ENCODE measurements at regions not wholly inside any gene's neighbourhood (a gene's known extent, or its start where the extent isn't known, plus 50 kb on each side); places are given as distances from the start of the nearest gene placed in this dataset.

DNA sequence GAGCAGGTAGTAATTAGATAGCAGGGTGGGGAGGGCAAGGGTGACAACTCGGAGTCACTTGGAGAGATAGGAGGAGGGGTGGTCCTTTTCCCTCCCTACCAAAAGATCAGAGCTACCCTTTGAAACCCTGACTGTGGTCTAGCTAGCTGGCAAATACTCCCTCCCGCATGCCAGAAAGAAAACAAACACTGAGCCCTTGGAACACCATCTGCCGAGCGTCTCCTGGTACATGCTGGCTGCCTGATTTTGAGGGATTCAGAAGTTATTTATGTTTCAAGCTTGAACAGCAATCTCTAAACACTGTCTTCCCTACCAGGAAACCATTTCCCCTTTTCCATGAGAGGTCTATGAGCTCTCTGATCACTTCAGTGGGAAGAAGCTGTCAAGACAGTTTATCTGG lies 291.6 kb upstream of the CFAP20DC start:
- DNase-seq (ENCODE audit: low spot score) = no peak

DNA sequence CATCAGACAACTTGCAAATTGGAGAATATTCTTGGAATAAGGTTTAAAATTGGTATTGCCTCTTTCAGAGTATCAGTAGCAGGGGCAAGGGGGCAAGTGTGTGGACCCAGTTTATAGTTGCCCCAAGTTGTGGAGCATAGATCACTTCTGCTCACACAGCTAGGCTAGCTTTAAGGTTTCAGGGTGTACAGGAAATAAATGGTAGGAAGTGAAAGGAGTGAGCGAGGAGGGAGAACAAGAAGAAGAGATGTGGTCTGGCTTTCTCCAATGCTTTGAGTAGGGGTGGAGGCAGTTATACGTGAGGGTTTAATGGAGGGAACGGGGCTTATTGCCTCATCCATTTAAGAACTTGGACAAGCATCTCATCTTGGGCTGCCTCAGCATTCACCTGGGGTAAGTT lies 290.0 kb upstream of the CFAP20DC start:
- no peak for DNase-seq (ENCODE audit: low spot score)

GRCh38 chr3:59338934-59339333 lies 289.1 kb upstream of the CFAP20DC start:
- no peak for DNase-seq (ENCODE audit: low spot score)

- no peak for DNase-seq (ENCODE audit: low spot score)
Observed at GRCh38 chr3:59335338-59335737, 285.5 kb upstream of the CFAP20DC start.

- DNase-seq (ENCODE audit: low spot score) = no peak
Observed at GRCh38 chr3:59334585-59334984, 284.8 kb upstream of the CFAP20DC start.

GRCh38 chr3:59327376-59327808 lies 277.6 kb upstream of the CFAP20DC start:
- DNase-seq (ENCODE audit: low spot score) = peak; percentile 33

DNA sequence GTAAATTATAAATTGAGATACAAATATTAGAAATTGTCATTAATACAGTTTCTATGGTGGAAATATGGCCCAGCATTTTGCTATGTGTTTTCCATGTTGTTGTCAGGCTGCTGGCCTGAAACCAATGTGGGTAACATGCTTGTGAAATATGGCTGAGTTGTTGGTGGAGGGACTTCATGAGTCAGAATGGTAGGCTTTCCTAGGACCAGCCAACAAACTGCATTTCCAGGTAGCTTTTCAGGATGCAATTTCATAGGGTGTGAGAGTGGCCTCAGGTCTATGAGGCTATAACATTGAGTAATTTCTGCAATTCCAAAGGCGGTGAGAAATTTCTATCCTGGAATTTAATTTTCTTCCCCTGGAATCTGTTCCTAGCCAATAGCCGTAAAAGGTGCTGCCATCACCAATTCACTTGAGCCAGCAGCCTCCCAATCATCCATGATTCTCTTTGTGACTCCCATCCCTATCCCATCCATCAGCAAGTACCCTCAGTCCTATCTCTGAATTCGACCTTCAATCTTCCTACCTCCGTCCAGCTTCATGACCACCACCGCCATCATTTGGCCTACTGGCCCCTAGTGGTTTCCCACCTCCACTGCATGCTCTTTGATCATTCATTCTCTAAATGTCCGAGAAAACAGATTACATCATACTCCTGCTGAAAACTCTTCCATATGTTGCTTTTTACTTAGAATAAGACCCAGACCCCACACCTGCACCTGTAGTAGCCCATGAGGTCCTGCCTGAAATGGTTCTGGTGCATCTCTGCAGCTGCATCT lies 276.6 kb upstream of the CFAP20DC start:
- no peak for DNase-seq (ENCODE audit: low spot score)

DNA sequence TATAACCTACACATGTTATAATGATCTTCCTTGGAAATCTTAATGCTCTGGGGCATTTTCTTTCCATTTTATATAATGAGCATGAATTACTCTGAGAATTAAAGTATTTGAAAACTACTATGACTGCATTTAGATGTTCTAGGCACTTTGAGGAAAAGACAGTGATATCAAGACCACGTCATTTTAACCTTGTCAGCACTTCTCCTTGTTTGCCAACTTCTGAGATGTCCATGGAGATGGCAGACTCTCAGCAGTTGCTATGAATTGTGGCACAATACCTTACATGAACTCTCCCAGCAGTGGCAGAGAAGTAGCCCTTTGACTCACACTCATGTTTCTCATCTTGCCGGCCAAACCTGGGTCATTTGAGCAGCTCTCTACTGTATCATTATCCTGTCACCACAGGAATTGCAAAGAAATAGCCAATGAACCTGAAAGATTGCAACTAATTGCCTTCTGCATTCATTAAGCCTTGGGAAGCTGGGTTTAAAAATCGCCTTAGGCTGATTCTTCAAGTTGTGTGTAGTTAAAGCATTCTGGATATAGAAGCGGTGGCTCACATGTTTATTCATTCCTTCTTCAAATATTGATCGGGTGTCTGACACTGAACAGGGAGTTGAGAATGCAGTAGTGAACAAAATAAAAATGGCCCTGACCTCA lies 272.2 kb upstream of the CFAP20DC start:
- DNase-seq (ENCODE audit: low spot score) = no peak

DNA sequence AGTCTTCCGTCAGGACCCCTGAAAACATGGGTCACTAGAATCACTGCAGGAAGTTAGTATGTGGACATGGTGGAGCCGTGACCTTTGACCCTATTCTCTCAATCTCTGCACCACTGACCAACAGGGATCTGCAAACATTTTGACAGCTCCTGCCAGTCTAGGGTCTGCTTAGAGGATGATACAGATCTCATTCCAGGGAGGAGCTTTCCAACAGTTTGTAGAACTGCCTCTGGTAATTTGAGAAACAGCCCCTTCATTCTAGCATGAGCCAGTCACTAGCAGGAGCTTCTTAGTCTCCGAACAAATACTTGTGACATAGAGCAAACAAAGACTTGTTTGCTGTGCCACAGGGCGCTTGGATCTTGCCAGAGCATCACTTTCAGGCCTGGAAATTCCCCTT lies 270.3 kb upstream of the CFAP20DC start:
- no peak for DNase-seq (ENCODE audit: low spot score)

DNA sequence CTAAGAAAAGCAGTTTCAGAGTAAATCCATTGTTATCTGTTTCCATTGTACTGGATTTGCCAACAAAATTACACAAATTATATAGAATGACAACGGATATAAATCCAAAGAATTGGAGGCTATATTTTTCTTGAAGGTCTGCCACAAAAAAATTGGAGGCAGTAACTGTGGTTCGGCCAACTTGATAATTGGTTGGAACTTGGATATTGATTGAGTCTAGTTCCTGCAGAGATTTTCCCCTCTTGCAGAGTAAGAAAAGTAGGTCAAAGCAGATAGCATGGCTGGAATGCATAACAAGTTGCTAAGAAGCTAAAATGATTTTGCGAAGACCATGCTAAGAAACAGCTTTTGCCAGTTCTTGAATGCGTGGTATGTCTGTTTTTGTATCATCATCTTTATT lies 269.6 kb upstream of the CFAP20DC start:
- no peak for DNase-seq (ENCODE audit: low spot score)

DNA sequence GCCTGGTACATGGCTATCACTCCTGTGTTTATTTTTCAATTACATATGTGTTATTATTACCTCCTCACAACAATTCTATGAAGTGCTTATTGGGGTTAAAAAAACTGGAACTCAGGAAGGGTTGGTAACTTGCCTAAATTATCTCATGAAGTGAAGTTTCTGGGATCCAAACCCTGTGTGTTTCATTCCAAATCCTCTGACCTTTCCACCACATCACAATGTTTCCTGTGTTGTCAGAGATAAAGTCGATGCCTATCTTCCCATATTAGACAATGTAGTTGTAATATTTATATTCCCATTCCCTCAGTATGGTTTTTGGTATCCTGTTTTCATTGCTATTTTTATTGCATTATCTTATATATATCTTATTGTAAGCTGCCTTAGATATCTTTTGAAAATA lies 269.1 kb upstream of the CFAP20DC start:
- DNase-seq (ENCODE audit: low spot score) = no peak

DNA sequence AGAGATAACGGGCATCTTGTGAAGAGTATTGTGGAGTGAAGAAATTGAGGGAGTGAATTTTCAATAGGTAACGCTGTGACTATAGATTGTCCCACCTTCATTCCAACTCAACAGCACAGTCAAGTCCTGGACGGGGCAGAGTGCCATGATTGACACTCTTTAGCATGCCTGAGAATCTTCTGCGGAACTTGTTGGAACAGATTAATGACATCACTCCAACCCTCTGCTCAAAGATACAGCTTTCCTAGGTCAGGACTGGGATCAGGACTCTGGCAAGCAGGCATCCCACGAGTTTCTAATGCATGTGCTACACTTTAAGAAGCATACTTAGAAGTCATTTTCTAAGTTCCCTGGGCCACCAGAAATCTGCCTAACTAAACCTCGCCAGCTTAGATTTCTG lies 267.6 kb upstream of the CFAP20DC start:
- DNase-seq (ENCODE audit: low spot score) = no peak

DNA sequence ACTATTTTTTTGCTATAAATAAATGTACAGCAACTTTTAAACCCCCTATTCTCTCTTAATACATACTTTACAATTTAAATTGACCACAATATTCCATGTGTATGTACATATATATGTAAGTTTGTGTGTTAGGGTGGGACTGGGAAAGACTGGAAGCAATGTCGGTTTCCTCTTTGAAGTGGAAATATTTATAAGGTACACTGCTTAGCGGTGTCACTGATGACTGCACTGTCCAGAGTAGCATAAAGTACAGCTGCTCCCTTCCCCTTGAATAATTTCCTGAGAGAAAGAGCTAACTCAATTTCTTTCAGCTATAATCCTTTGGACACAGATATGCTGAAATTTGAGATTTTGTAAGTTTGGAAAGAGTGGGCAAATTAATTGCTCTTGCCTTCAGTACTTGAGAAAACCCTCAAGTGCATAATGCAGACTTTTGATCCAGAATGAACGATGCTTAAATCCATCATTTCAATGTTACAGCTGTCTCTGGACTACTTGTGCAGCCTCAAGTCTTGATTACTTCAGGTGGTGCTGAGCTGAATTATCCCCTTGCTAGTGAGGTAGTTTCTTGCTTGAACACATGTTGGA lies 267.0 kb upstream of the CFAP20DC start:
- DNase-seq (ENCODE audit: low spot score) = no peak

DNA sequence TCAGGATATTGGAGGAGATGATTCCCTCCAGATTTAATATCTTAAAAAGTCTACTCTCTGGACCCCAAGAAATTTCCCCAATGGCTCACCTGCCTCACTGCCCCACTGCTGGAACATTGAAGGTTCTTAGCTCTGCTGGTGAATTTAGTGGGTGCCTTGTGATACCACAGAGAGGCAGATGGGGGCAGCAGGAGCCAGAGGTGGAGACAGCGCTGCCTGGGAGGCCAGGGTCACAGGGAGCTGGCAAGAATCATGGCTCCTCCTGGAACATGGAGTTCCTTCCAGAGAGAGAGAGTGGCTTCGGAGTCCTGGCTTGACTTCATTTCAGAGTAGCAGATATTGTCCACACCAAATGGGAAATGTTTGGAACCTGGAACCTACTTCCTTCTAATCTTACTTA lies 263.5 kb upstream of the CFAP20DC start:
- no peak for DNase-seq (ENCODE audit: low spot score)

- DNase-seq (ENCODE audit: low spot score) = no peak
Observed at GRCh38 chr3:59311231-59311630, 261.4 kb upstream of the CFAP20DC start.

DNA sequence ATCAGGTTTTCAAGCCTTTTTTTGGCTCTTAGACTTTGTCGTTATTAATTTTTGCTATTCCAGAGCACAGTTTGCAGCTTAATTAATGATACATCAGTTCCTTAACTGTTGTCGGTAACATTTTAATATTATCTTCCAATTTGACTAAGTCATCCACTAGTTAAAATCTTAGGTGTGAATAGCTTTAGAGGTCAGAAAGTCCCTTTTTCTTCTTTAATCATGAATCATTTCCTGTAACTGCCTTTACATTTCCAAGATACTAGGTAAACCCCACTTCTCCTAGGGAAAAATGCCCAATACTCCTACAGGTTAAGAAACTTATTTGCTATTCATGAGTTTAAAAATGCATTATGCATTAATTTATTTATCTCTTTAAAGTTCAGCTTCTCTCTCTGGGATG lies 260.9 kb upstream of the CFAP20DC start:
- no peak for DNase-seq (ENCODE audit: low spot score)

DNA sequence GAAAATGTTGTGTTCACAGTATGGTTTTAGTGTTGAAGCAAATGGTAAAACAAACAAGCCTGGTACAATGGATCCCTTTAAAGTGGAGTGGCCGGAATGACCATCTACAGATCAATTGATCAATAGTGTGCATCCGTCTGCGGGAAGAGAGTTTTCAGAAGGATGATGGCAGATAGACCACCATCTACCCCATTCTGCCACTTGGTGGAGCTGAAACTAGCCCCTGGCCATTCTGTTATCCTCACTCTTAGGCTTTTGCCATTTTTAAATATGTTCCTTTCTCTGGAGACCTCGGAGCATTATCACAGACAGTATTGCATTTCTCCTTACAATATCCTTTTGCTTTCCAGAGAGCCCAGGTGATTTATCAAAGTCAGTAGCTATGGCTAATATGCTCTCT lies 258.9 kb upstream of the CFAP20DC start:
- no peak for DNase-seq (ENCODE audit: low spot score)

DNA sequence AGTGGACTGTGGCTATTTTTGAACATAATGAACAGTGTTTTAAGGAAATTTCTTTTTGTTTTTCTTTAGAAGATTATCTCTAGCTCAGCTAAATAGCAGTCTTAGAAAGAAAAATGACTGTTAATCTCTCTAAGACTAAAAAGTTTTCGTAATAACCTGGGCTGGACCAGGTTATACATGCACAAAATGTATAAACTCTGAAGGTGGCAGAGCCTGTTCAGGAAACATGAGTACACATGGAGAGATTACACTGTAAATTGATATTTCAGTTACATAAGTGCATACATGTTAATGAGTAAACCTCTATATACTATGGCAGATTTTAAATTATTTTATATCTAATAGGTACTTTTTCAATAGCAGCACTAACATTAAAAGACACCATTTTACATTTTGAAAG lies 258.2 kb upstream of the CFAP20DC start:
- no peak for DNase-seq (ENCODE audit: low spot score)

- DNase-seq (ENCODE audit: low spot score) = no peak
Observed at GRCh38 chr3:59306436-59306835, 256.6 kb upstream of the CFAP20DC start.

DNA sequence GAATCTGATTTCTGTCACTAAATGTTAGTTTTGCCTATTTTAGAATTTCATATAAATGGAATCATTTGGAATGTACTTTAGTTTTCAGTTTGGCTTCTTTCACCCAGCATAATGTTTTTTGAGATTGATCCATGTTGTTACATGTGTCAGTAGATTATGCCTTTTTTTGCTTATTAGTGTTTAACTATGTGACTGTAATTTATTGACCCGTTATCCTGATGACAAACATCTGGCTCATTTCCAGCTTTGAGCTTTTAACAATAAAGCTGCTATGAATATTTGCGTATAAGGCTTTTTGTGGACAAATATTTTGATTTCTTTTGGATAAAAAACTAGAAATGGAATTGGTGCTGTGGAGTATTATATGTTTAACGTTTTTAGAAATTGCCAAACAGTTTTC lies 254.5 kb upstream of the CFAP20DC start:
- DNase-seq (ENCODE audit: low spot score) = no peak

DNA sequence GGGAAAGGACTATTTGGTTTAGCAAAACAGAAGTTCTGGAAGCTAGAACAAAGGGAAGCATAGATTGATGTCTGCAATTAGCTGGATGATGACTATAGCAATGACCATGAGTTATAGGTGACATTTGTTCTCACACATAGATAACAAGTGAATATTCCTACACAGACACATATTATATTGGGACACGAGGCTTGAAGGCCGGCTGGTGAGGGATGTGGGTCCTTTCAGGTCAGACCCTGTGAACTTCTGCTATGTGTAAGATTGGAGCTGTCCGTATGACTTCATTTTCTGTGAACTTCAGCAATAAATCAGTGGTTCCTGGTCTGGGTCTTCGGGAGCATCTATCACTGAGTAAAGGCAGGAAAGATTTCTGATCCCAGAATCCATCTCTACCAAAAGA lies 253.6 kb upstream of the CFAP20DC start:
- no peak for DNase-seq (ENCODE audit: low spot score)

GRCh38 chr3:59302442-59302841 lies 252.6 kb upstream of the CFAP20DC start:
- no peak for DNase-seq (ENCODE audit: low spot score)

DNA sequence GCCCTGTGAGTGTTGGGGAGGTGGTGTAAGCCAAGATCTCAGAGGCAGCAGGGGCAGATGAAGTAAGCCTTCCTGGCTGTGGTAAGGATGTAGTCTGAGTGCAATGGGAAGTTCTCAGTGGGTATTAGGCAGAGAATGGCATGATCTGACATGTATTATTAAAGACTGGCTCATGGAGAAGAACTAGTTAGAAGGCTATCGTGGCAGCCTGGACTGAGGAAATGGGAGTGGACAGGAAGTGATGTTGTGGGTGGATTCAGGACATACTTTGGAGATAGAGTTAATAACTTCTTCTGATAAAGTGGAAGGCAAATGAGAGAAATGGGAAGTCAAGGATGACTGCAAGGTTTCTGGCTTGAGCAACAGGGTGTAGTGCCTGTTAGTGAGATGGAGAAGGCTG lies 250.9 kb upstream of the CFAP20DC start:
- no peak for DNase-seq (ENCODE audit: low spot score)
